H9 (cell line): ENCODE measurements at regions not wholly inside any gene's neighbourhood (a gene's known extent, or its start where the extent isn't known, plus 50 kb on each side); places are given as distances from the start of the nearest gene placed in this dataset.

ENCODE experiments used
- DNase-seq: peaks from one replicate; pipeline ENCODE4 v3.0.0-alpha.2; 2017
- H2AFZ ChIP-seq: one replicate; pipeline ENCODE4 v1.6.1; 2013; ENCODE audit warnings: mild to moderate bottlenecking, low read length, control low read depth, moderate library complexity
- H2AK5ac ChIP-seq: 2 replicates; pipeline ENCODE4 v1.6.1; 2013; ENCODE audit warnings: low read length, control low read depth, mixed read lengths; ENCODE audit not compliant: insufficient read length
- H2BK120ac ChIP-seq: one replicate; pipeline ENCODE4 v1.6.1; 2013; ENCODE audit warnings: low read depth, mild to moderate bottlenecking, low read length, control low read depth, inconsistent platforms; ENCODE audit not compliant: poor library complexity, severe bottlenecking
- H2BK12ac ChIP-seq: 2 replicates; pipeline ENCODE4 v1.6.1; 2013; ENCODE audit warnings: low read length, control low read depth, mixed read lengths, low read depth; ENCODE audit not compliant: insufficient read length
- H2BK15ac ChIP-seq: 2 replicates; pipeline ENCODE4 v1.6.1; 2013; ENCODE audit warnings: low read depth, low read length, control low read depth
- H2BK20ac ChIP-seq: one replicate; pipeline ENCODE4 v1.6.1; 2013; ENCODE audit warnings: low read depth, mild to moderate bottlenecking, low read length, control low read depth, inconsistent platforms; ENCODE audit not compliant: poor library complexity, severe bottlenecking
- H2BK5ac ChIP-seq: 2 replicates; pipeline ENCODE4 v1.6.1; 2013; ENCODE audit warnings: low read length, control low read depth, mixed read lengths; ENCODE audit not compliant: insufficient read length
- H3K14ac ChIP-seq: 2 replicates; pipeline ENCODE4 v1.6.1; 2013; ENCODE audit warnings: low read length, control low read depth; ENCODE audit not compliant: insufficient read depth
- H3K18ac ChIP-seq: 2 replicates; pipeline ENCODE4 v1.6.1; 2013; ENCODE audit warnings: low read depth, mild to moderate bottlenecking, mixed read lengths, low read length, control low read depth; ENCODE audit not compliant: insufficient read length
- H3K23ac ChIP-seq: 2 replicates; pipeline ENCODE4 v1.6.1; 2013; ENCODE audit warnings: low read length, control low read depth, mixed read lengths, low read depth; ENCODE audit not compliant: insufficient read length
- H3K23me2 ChIP-seq: 2 replicates; pipeline ENCODE4 v1.6.1; 2013; ENCODE audit warnings: low read depth, mild to moderate bottlenecking, mixed read lengths, low read length, control low read depth; ENCODE audit not compliant: insufficient read length, poor library complexity, severe bottlenecking
- H3K27ac ChIP-seq: 2 replicates; pipeline ENCODE4 v1.5.1; 2013; ENCODE audit warnings: low read length, control low read depth, mixed read lengths, low read depth; ENCODE audit not compliant: insufficient read length
- H3K27me3 ChIP-seq: 2 replicates; pipeline ENCODE4 v1.6.1; 2013; ENCODE audit warnings: low read length, control low read depth, inconsistent platforms; ENCODE audit not compliant: insufficient read depth
- H3K4ac ChIP-seq: 2 replicates; pipeline ENCODE4 v1.6.1; 2013; ENCODE audit warnings: low read depth, mild to moderate bottlenecking, control low read depth, inconsistent platforms, low read length, moderate library complexity
- H3K4me1 ChIP-seq: 2 replicates; pipeline ENCODE4 v1.6.1; 2013; ENCODE audit warnings: low read length, control low read depth, inconsistent platforms; ENCODE audit not compliant: insufficient read depth
- H3K4me2 ChIP-seq: 2 replicates; pipeline ENCODE4 v1.6.1; 2013; ENCODE audit warnings: low read length, control low read depth, mixed read lengths; ENCODE audit not compliant: insufficient read length, insufficient read depth
- H3K56ac ChIP-seq: 2 replicates; pipeline ENCODE4 v1.6.1; 2013; ENCODE audit warnings: low read depth, mild to moderate bottlenecking, mixed read lengths, low read length, control low read depth; ENCODE audit not compliant: insufficient read length
- H3K79me1 ChIP-seq: 2 replicates; pipeline ENCODE4 v1.6.1; 2013; ENCODE audit warnings: low read depth, mild to moderate bottlenecking, moderate library complexity, low read length, control low read depth, inconsistent platforms; ENCODE audit not compliant: insufficient read depth, poor library complexity, severe bottlenecking
- H3K79me2 ChIP-seq: 2 replicates; pipeline ENCODE4 v1.6.1; 2013; ENCODE audit warnings: low read length, control low read depth, inconsistent platforms; ENCODE audit not compliant: insufficient read depth
- H3K9ac ChIP-seq: 2 replicates; pipeline ENCODE4 v1.6.1; 2013; ENCODE audit warnings: low read length, control low read depth, mixed read lengths; ENCODE audit not compliant: insufficient read length; ENCODE audit errors: extremely low read depth
- H3K9me3 ChIP-seq: one replicate; pipeline ENCODE4 v1.6.1; 2013; ENCODE audit warnings: low read depth, low read length, inconsistent platforms; ENCODE audit not compliant: control insufficient read depth
- H3T11ph ChIP-seq: one replicate; pipeline ENCODE4 v1.6.1; 2013; ENCODE audit warnings: mild to moderate bottlenecking, low read length, control low read depth, inconsistent platforms
- H4K20me1 ChIP-seq: one replicate; pipeline ENCODE4 v1.6.1; 2013; ENCODE audit not compliant: control insufficient read depth, insufficient read length, insufficient read depth
- H4K5ac ChIP-seq: 2 replicates; pipeline ENCODE4 v1.6.1; 2013; ENCODE audit warnings: low read depth, mild to moderate bottlenecking, mixed read lengths, low read length, control low read depth; ENCODE audit not compliant: insufficient read length
- H4K8ac ChIP-seq: replicated peaks from 2 replicates; pipeline ENCODE4 v1.6.1; 2013; ENCODE audit warnings: low read length, control low read depth, mixed read lengths, low read depth; ENCODE audit not compliant: insufficient read length
- H4K91ac ChIP-seq: 2 replicates; pipeline ENCODE4 v1.6.1; 2013; ENCODE audit warnings: low read depth, mild to moderate bottlenecking, moderate library complexity, mixed read lengths, low read length, control low read depth; ENCODE audit not compliant: insufficient read length
- H3K27ac Mint-ChIP-seq, 3 experiments: 2 replicates in 2 of 3; 3 replicates in 1 of 3; pipeline ENCODE4 v1.8.0; 2020 to 2021; ENCODE audit warnings: mixed read lengths in 3 of 3, mild to moderate bottlenecking in 1 of 3, moderate library complexity in 1 of 3
- H3K27me3 Mint-ChIP-seq: 2 replicates; pipeline ENCODE4 v1.8.0; 2021; ENCODE audit warnings: low read depth, mild to moderate bottlenecking, moderate library complexity, mixed read lengths
- H3K36me3 Mint-ChIP-seq, 3 experiments: 2 replicates in 2 of 3; 3 replicates in 1 of 3; pipeline ENCODE4 v1.8.0; 2020 to 2021; ENCODE audit warnings: low read depth in 3 of 3, mixed read lengths in 3 of 3; ENCODE audit not compliant: insufficient read depth in 1 of 3
- H3K4me1 Mint-ChIP-seq, 2 experiments: 2 replicates each; pipeline ENCODE4 v1.8.0; 2020; ENCODE audit warnings: mixed read lengths in 2 of 2
- H3K4me3 Mint-ChIP-seq, 2 experiments: 2 replicates in 1 of 2; 3 replicates in 1 of 2; pipeline ENCODE4 v1.8.0; 2020 to 2021; ENCODE audit warnings: mild to moderate bottlenecking in 2 of 2, mixed read lengths in 2 of 2, moderate library complexity in 1 of 2
- H3K9me3 Mint-ChIP-seq, 2 experiments: 2 replicates in 1 of 2; 3 replicates in 1 of 2; pipeline ENCODE4 v1.8.0; 2020; ENCODE audit warnings: mild to moderate bottlenecking in 2 of 2, mixed read lengths in 2 of 2, moderate library complexity in 1 of 2
- CTCF ChIP-seq: fragments of 200-600 bp; sonication (generic); conservative IDR thresholded peaks from 3 replicates; pipeline ENCODE4 v1.8.0; 2021; ENCODE audit warnings: antibody characterized with exemption, mild to moderate bottlenecking
- WGBS: extraction: QIAGEN DNeasy Blood & Tissue Kit; methylation state at CpG from one replicate; pipeline ENCODE4 v1.1.7; 2013; ENCODE audit warnings: missing lambda C conversion rate, low lambda C conversion rate, mixed read lengths; ENCODE audit not compliant: insufficient read length; ENCODE audit errors: extremely low coverage; 5-methylcytosine and 5-hydroxymethylcytosine counted together

GRCh38 chr16:54477714-54478113 is 191.1 kb upstream of the IRX3 start:
- Histone ChIP-seq H3K18ac (no peak overlapping the region), H4K8ac (no peak overlapping the region), H2AK5ac (no peak overlapping the region), H4K91ac (no peak overlapping the region), H3K14ac (no peak overlapping the region), H3K56ac (no peak overlapping the region), H2BK15ac (no peak overlapping the region), H3K4me2 (no peak overlapping the region), H2AFZ (no peak overlapping the region), H3K27me3 (no peaks in the 10 kb centered on the region), H3K4ac (no peak overlapping the region), H3K27ac (no peak overlapping the region), H3K9me3 (no peaks in the 10 kb centered on the region), H3T11ph (no peak overlapping the region), H2BK5ac (no peak overlapping the region), H3K9ac (no peak overlapping the region), H4K5ac (no peak overlapping the region), H3K23me2 (no peaks in the 10 kb centered on the region), H2BK12ac (no peak overlapping the region), H3K79me1 (no peaks in the 10 kb centered on the region), H4K20me1 (no peaks in the 10 kb centered on the region), H3K4me1 (no peaks in the 10 kb centered on the region), H3K23ac (no peak overlapping the region), H2BK20ac (no peak overlapping the region), H3K79me2 (no peaks in the 10 kb centered on the region), H2BK120ac (no peak overlapping the region)
- H3K4me1 Mint-ChIP-seq, result no peaks in the 10 kb centered on the region
- no peak overlapping the region for H3K27ac Mint-ChIP-seq
- no peaks in the 10 kb centered on the region; a peak in 1 of 5 replicates for H3K9me3 Mint-ChIP-seq
- no CpG with 5 or more reads among the region's 6 CpGs for WGBS
- no peak for DNase-seq
- H3K4me3 Mint-ChIP-seq, result no peak overlapping the region
- TF ChIP-seq CTCF, result no peak
- no peaks in the 10 kb centered on the region; the same call in 1 of the 2 replicates for H3K27me3 Mint-ChIP-seq
- no peaks in the 10 kb centered on the region for H3K36me3 Mint-ChIP-seq
